ENCODE measurements at regions not wholly inside any gene's neighbourhood (a gene's known extent, or its start where the extent isn't known, plus 50 kb on each side); places are given as distances from the start of the nearest gene placed in this dataset.

DNA sequence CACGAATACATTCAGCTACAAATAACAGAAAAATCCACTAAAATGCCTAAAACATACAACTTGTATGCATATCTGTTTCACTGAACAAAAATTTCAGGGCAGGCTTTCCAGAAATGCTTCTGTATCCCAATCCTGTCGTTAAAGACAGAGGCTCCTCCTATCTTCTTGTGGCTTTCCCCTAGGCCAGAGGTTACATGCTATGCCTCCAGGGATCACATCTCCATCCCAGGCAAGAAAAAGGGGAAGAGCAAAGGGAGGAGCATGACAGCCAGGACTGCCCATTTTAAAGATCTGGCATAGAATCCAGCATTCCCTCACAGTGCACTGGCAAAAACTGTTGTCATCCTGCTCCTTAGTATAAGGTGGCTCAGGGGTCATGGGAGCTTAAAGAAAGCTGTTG is 268.7 kb upstream of the SETBP1 start:
- WGBS (ENCODE audit: insufficient coverage) = 100% methylated on average over 1 of the region's 2 CpGs
- DNase-seq = no peak
- Histone ChIP-seq H3K4me3 (ENCODE audit: control insufficient read depth in 1 of 7, extremely low read depth in 1 of 7, insufficient read depth in 4 of 7, low read depth in 2 of 7, low read length in 6 of 7) (no peak overlapping the region), H3K4me1 (ENCODE audit: control extremely low read depth in 1 of 4, control insufficient read depth in 4 of 4, insufficient read depth in 4 of 4, low read length in 3 of 4) (no peaks in the 10 kb centered on the region), H3K27ac (ENCODE audit: insufficient read depth in 1 of 2, low read depth in 1 of 2, low read length in 2 of 2, poor library complexity in 1 of 2, severe bottlenecking in 2 of 2) (no peak overlapping the region), H3K36me3 (ENCODE audit: control insufficient read depth in 4 of 4, insufficient read depth in 4 of 4, low read length in 3 of 4) (no peaks in the 10 kb centered on the region), H3K9me3 (ENCODE audit: control extremely low read depth in 1 of 5, control insufficient read depth in 4 of 5, insufficient read depth in 2 of 5, low read depth in 1 of 5, low read length in 4 of 5) (peaks cover 0 to 3% (median 0%) of the 10 kb centered on the region in 5 experiments), H3K27me3 (replicated peaks in 2 of 5; ENCODE audit: control insufficient read depth in 4 of 5, insufficient read depth in 5 of 5, low read length in 4 of 5) (no peaks in the 10 kb centered on the region)
- ChIA-PET CTCF (no interaction called here), POLR2A (no interaction called here)

DNA sequence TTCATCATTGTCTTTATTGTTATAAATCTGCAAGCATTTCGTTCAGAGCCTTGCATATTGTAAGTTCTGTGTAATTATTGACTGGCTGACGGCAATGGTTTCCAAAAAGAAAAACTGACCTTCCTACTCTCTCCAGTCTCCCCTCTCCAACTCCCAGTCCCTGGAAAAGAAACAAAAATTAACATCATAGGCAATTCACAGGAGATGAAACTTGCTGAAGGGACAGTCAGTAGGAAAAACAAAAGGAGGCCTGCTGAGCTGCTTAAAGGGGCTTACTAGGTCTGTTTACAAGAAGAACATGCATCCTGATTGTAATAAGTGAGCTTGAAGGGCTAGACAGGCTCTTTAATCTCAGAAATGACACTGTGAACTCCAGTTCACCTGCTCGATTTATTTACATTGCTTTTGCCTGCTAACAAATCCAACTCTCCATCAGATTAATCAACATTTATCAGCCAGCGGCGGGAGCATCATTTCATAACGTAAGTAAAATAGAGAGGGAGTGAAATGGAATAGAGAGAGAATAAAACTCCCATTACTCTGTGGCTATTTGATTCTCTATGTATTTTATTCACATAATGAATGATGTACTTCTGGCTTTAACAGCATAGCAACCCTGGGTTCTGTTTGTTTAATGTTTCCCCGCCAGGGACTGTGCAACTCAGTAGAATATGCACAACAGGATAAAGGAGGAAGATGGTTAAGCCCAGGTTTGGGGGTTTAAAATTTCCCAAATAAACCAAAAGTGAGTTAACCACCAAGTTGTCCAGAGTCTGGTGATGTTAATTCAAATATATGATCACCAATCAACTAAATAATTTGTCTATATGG is 256.7 kb upstream of the SETBP1 start:
- no peaks in the 10 kb centered on the region for H3K36me3 ChIP-seq (ENCODE audit: control insufficient read depth in 4 of 4, insufficient read depth in 4 of 4, low read length in 3 of 4)
- no peak for DNase-seq
- H3K4me3 ChIP-seq (ENCODE audit: control insufficient read depth in 1 of 7, extremely low read depth in 1 of 7, insufficient read depth in 4 of 7, low read depth in 2 of 7, low read length in 6 of 7) = no peak overlapping the region
- H3K4me1 ChIP-seq (ENCODE audit: control extremely low read depth in 1 of 4, control insufficient read depth in 4 of 4, insufficient read depth in 4 of 4, low read length in 3 of 4) = no peaks in the 10 kb centered on the region
- H3K27me3 ChIP-seq (replicated peaks in 2 of 5; ENCODE audit: control insufficient read depth in 4 of 5, insufficient read depth in 5 of 5, low read length in 4 of 5) = no peaks in the 10 kb centered on the region
- no CpG with 5 or more reads among the region's 7 CpGs for WGBS (ENCODE audit: insufficient coverage)
- H3K27ac ChIP-seq (ENCODE audit: insufficient read depth in 1 of 2, low read depth in 1 of 2, low read length in 2 of 2, poor library complexity in 1 of 2, severe bottlenecking in 2 of 2) = no peak overlapping the region
- H3K9me3 ChIP-seq (ENCODE audit: control extremely low read depth in 1 of 5, control insufficient read depth in 4 of 5, insufficient read depth in 2 of 5, low read depth in 1 of 5, low read length in 4 of 5) = peaks cover 0 to 3% (median 0%) of the 10 kb centered on the region in 5 experiments
- ChIA-PET CTCF (no interaction called here), POLR2A (no interaction called here)

DNA sequence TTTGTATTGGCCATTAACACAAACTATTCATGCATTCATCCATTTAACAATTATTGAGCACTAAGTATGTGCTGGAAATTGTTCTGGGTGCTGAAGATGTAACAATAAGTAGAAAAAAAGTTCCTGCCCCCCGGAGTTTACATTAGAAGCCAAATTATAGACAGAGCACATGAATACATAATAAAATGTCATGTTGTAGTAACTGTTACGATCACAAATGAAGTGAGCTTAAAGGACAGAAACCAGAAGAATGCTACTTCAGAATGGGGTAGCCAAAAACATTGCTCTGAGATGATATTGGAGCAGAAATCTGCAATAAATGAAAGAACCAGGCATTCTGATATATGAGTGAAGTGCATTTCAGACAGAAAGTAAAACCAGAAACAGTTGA is 256.0 kb upstream of the SETBP1 start:
- no peaks in the 10 kb centered on the region for H3K36me3 ChIP-seq (ENCODE audit: control insufficient read depth in 4 of 4, insufficient read depth in 4 of 4, low read length in 3 of 4)
- ChIA-PET POLR2A (no interaction called here), CTCF (interaction anchor here (1.9 kb wide), 1 partner anchor 8 kb away, joined by 4 read pairs; no protein-coding TSS in a partner anchor)
- no peaks in the 10 kb centered on the region for H3K27me3 ChIP-seq (replicated peaks in 2 of 5; ENCODE audit: control insufficient read depth in 4 of 5, insufficient read depth in 5 of 5, low read length in 4 of 5)
- no peaks in the 10 kb centered on the region for H3K4me1 ChIP-seq (ENCODE audit: control extremely low read depth in 1 of 4, control insufficient read depth in 4 of 4, insufficient read depth in 4 of 4, low read length in 3 of 4)
- no peak overlapping the region for H3K27ac ChIP-seq (ENCODE audit: insufficient read depth in 1 of 2, low read depth in 1 of 2, low read length in 2 of 2, poor library complexity in 1 of 2, severe bottlenecking in 2 of 2)
- H3K4me3 ChIP-seq (ENCODE audit: control insufficient read depth in 1 of 7, extremely low read depth in 1 of 7, insufficient read depth in 4 of 7, low read depth in 2 of 7, low read length in 6 of 7) = no peak overlapping the region
- H3K9me3 ChIP-seq (ENCODE audit: control extremely low read depth in 1 of 5, control insufficient read depth in 4 of 5, insufficient read depth in 2 of 5, low read depth in 1 of 5, low read length in 4 of 5) = peaks cover 0 to 3% (median 0%) of the 10 kb centered on the region in 5 experiments
- no peak for DNase-seq
- WGBS (ENCODE audit: insufficient coverage) = no CpG with 5 or more reads among the region's 2 CpGs

DNA sequence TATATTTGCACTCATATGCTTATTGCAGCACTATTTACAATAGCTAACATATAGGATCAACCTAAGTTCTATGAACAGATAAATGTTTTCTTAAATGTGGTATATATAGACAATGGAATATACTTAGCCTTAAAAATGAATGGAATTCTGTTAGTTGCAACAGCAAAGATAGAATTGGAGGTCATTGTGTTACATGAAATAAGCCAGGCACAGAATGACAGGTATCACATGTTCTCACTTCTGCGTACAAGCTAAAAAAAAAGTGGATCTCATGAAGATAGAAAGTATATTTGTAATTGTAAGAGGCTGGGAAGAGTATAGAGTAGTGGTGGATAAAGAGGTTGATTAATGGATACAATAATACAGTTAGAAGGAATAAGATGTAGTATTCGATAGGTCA is 255.5 kb upstream of the SETBP1 start:
- Histone ChIP-seq H3K36me3 (ENCODE audit: control insufficient read depth in 4 of 4, insufficient read depth in 4 of 4, low read length in 3 of 4) (no peaks in the 10 kb centered on the region), H3K9me3 (ENCODE audit: control extremely low read depth in 1 of 5, control insufficient read depth in 4 of 5, insufficient read depth in 2 of 5, low read depth in 1 of 5, low read length in 4 of 5) (peaks cover 0 to 3% (median 0%) of the 10 kb centered on the region in 5 experiments), H3K27me3 (replicated peaks in 2 of 5; ENCODE audit: control insufficient read depth in 4 of 5, insufficient read depth in 5 of 5, low read length in 4 of 5) (no peaks in the 10 kb centered on the region), H3K4me3 (ENCODE audit: control insufficient read depth in 1 of 7, extremely low read depth in 1 of 7, insufficient read depth in 4 of 7, low read depth in 2 of 7, low read length in 6 of 7) (no peak overlapping the region), H3K27ac (ENCODE audit: insufficient read depth in 1 of 2, low read depth in 1 of 2, low read length in 2 of 2, poor library complexity in 1 of 2, severe bottlenecking in 2 of 2) (no peak overlapping the region), H3K4me1 (ENCODE audit: control extremely low read depth in 1 of 4, control insufficient read depth in 4 of 4, insufficient read depth in 4 of 4, low read length in 3 of 4) (no peaks in the 10 kb centered on the region)
- ChIA-PET POLR2A (no interaction called here), CTCF (interaction anchor here (1.9 kb wide), 1 partner anchor 9 kb away, joined by 4 read pairs; no protein-coding TSS in a partner anchor)
- no peak for DNase-seq
- 100% methylated on average over 1 of the region's 2 CpGs for WGBS (ENCODE audit: insufficient coverage)

DNA sequence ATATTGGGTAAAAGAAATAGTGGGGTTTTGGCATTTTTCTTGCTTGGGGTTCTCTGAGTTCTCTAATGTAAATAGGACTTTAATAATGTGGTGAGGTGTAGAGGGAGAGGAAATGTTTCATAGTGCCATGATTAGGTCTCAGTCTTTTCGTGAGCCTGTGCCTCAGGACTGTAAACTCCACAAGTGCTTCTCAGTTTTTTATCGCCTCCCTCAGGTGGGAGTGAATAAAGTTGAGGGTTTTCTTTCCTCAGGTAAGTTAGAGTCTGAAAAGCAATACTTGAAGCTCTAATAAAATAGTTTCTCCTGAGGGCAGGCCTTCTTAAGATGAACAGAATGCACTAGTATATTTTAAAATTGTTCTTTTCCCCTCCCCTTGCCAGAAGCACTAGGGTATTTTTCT is 243.1 kb upstream of the SETBP1 start:
- Histone ChIP-seq H3K9me3 (ENCODE audit: control extremely low read depth in 1 of 5, control insufficient read depth in 4 of 5, insufficient read depth in 2 of 5, low read depth in 1 of 5, low read length in 4 of 5) (no peaks in the 10 kb centered on the region), H3K27me3 (replicated peaks in 2 of 5; ENCODE audit: control insufficient read depth in 4 of 5, insufficient read depth in 5 of 5, low read length in 4 of 5) (no peaks in the 10 kb centered on the region), H3K36me3 (ENCODE audit: control insufficient read depth in 4 of 4, insufficient read depth in 4 of 4, low read length in 3 of 4) (no peaks in the 10 kb centered on the region), H3K4me1 (ENCODE audit: control extremely low read depth in 1 of 4, control insufficient read depth in 4 of 4, insufficient read depth in 4 of 4, low read length in 3 of 4) (no peaks in the 10 kb centered on the region), H3K4me3 (ENCODE audit: control insufficient read depth in 1 of 7, extremely low read depth in 1 of 7, insufficient read depth in 4 of 7, low read depth in 2 of 7, low read length in 6 of 7) (no peak overlapping the region), H3K27ac (ENCODE audit: insufficient read depth in 1 of 2, low read depth in 1 of 2, low read length in 2 of 2, poor library complexity in 1 of 2, severe bottlenecking in 2 of 2) (no peak overlapping the region)
- 93% methylated on average over 2 of the region's 2 CpGs for WGBS (ENCODE audit: insufficient coverage)
- CTCF ChIA-PET = no interaction called here
- POLR2A ChIA-PET = no interaction called here
- no peak for DNase-seq

DNA sequence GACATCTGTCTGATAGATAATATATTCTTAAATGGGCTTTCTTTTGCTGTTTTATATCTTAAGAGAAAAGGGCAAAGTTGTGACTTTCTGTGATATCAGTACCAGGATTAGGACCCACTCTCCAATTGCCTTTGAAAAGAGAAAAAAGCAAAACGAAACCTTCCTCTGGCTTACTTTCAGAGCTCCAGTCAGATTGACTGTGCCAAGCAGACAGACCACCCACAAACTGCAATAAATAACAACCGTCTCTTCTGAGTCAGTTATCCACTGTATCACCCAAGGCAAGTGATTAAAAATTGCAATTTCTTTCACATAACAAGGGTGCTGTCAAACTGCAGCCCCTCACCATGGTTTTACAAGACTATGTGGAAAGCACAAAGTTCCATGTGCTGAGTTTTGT is 230.5 kb upstream of the SETBP1 start:
- H3K4me3 ChIP-seq (ENCODE audit: control insufficient read depth in 1 of 7, extremely low read depth in 1 of 7, insufficient read depth in 4 of 7, low read depth in 2 of 7, low read length in 6 of 7) = no peak overlapping the region
- H3K4me1 ChIP-seq (ENCODE audit: control extremely low read depth in 1 of 4, control insufficient read depth in 4 of 4, insufficient read depth in 4 of 4, low read length in 3 of 4) = no peaks in the 10 kb centered on the region
- CTCF ChIA-PET = no interaction called here
- H3K27me3 ChIP-seq (replicated peaks in 2 of 5; ENCODE audit: control insufficient read depth in 4 of 5, insufficient read depth in 5 of 5, low read length in 4 of 5) = no peaks in the 10 kb centered on the region
- 56% methylated on average over 1 of the region's 2 CpGs for WGBS (ENCODE audit: insufficient coverage)
- H3K36me3 ChIP-seq (ENCODE audit: control insufficient read depth in 4 of 4, insufficient read depth in 4 of 4, low read length in 3 of 4) = no peaks in the 10 kb centered on the region
- no peaks in the 10 kb centered on the region for H3K9me3 ChIP-seq (ENCODE audit: control extremely low read depth in 1 of 5, control insufficient read depth in 4 of 5, insufficient read depth in 2 of 5, low read depth in 1 of 5, low read length in 4 of 5)
- POLR2A ChIA-PET = no interaction called here
- H3K27ac ChIP-seq (ENCODE audit: insufficient read depth in 1 of 2, low read depth in 1 of 2, low read length in 2 of 2, poor library complexity in 1 of 2, severe bottlenecking in 2 of 2) = no peak overlapping the region
- DNase-seq = peak in 1 of 3 donors; percentile 12

DNA sequence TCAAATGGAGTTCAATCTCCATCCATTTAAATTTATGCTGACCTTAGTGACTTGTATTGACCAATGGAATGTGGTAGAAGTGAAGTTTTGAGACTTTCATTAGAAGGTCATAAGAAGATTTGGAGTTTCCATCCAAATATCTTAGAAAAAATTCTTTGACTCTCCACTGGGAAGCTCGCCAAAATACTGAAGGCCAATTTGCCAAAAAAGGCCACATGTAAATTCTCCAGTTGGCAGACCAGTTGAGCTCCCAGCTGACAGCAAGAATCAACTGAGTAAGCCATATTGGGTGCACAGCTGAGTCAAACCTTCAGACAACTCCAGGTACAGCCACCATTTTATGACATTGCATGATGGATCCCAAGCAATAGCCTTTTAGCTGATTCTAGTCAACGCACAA is 228.3 kb upstream of the SETBP1 start:
- Histone ChIP-seq H3K36me3 (ENCODE audit: control insufficient read depth in 4 of 4, insufficient read depth in 4 of 4, low read length in 3 of 4) (no peaks in the 10 kb centered on the region), H3K27ac (ENCODE audit: insufficient read depth in 1 of 2, low read depth in 1 of 2, low read length in 2 of 2, poor library complexity in 1 of 2, severe bottlenecking in 2 of 2) (no peak overlapping the region), H3K9me3 (ENCODE audit: control extremely low read depth in 1 of 5, control insufficient read depth in 4 of 5, insufficient read depth in 2 of 5, low read depth in 1 of 5, low read length in 4 of 5) (no peaks in the 10 kb centered on the region), H3K4me3 (ENCODE audit: control insufficient read depth in 1 of 7, extremely low read depth in 1 of 7, insufficient read depth in 4 of 7, low read depth in 2 of 7, low read length in 6 of 7) (no peak overlapping the region), H3K27me3 (replicated peaks in 2 of 5; ENCODE audit: control insufficient read depth in 4 of 5, insufficient read depth in 5 of 5, low read length in 4 of 5) (no peaks in the 10 kb centered on the region), H3K4me1 (ENCODE audit: control extremely low read depth in 1 of 4, control insufficient read depth in 4 of 4, insufficient read depth in 4 of 4, low read length in 3 of 4) (no peaks in the 10 kb centered on the region)
- ChIA-PET CTCF (no interaction called here), POLR2A (no interaction called here)
- no peak for DNase-seq
- 100% methylated on average over 1 of the region's 2 CpGs for WGBS (ENCODE audit: insufficient coverage)
